Gastroesophageal sphincter (tissue), 4 donors: ENCODE measurements at regions not wholly inside any gene's neighbourhood (a gene's known extent, or its start where the extent isn't known, plus 50 kb on each side); places are given as distances from the start of the nearest gene placed in this dataset.

Source experiments
- ATAC-seq: fragments of 150-250 bp; one replicate; pipeline ENCODE4 v1.9.1; 2016; ENCODE audit warnings: mild to moderate bottlenecking, moderate library complexity
- H3K27ac ChIP-seq, 4 donors: fragments of 200-600 bp; sonication (generic) in 3 of 4; 1 replicate in 3 of 4; 2 replicates in 1 of 4; pipeline ENCODE4 v1.5.1; 2016 to 2019
- H3K27me3 ChIP-seq: fragments of 200-600 bp; sonication (generic); one replicate; pipeline ENCODE4 v1.5.1; 2019
- H3K36me3 ChIP-seq, 2 donors: fragments of 200-600 bp; sonication (generic); one replicate each; pipeline ENCODE4 v1.5.1; 2019; ENCODE audit warnings: control low read depth in 1 of 2
- H3K4me1 ChIP-seq, 3 donors: fragments of 200-600 bp; sonication (generic); 1 replicate in 2 of 3; 2 replicates in 1 of 3; pipeline ENCODE4 v1.5.1; 2016 to 2019; ENCODE audit warnings: control low read depth in 2 of 3
- H3K4me3 ChIP-seq, 2 donors: fragments of 200-600 bp; sonication (generic); one replicate each; pipeline ENCODE4 v1.5.1; 2019; ENCODE audit warnings: mild to moderate bottlenecking in 1 of 2, moderate library complexity in 1 of 2
- H3K9me3 ChIP-seq, 3 donors: fragments of 200-600 bp; sonication (generic); one replicate each; pipeline ENCODE4 v1.5.1; 2017 to 2019; ENCODE audit warnings: control low read depth in 2 of 3
- EP300 ChIP-seq: sonication (generic); formaldehyde crosslinking; IDR thresholded peaks from one replicate; pipeline ENCODE4 v1.6.1; 2017; ENCODE audit warnings: antibody characterized with exemption, mild to moderate bottlenecking
- POLR2A ChIP-seq, 2 donors: fragments of 450-650 bp; IDR thresholded peaks; one replicate each; pipeline ENCODE4 v1.6.1; 2017; ENCODE audit warnings: antibody characterized with exemption in 2 of 2, mild to moderate bottlenecking in 2 of 2, moderate library complexity in 1 of 2
- POLR2AphosphoS5 ChIP-seq: sonication (generic); formaldehyde crosslinking; IDR thresholded peaks from one replicate; pipeline ENCODE4 v1.6.1; 2017; ENCODE audit warnings: antibody characterized with exemption
- WGBS, 2 donors: methylation state at CpG; one replicate each; pipeline ENCODE4 v1.1.5; 2018; ENCODE audit warnings: low coverage in 1 of 2; 5-methylcytosine and 5-hydroxymethylcytosine counted together
- TF ChIP-seq, protein P1 (sequence below), 4 experiments: fragments of 200-600 bp in 2 of 4; fragments of 450-650 bp in 2 of 4; sonication (generic) in 1 of 4; IDR thresholded peaks; one replicate each; pipeline ENCODE4 v1.5.1; 2017 to 2019; ENCODE audit warnings: antibody characterized with exemption in 4 of 4, mild to moderate bottlenecking in 2 of 4, moderate library complexity in 2 of 4

DNA sequence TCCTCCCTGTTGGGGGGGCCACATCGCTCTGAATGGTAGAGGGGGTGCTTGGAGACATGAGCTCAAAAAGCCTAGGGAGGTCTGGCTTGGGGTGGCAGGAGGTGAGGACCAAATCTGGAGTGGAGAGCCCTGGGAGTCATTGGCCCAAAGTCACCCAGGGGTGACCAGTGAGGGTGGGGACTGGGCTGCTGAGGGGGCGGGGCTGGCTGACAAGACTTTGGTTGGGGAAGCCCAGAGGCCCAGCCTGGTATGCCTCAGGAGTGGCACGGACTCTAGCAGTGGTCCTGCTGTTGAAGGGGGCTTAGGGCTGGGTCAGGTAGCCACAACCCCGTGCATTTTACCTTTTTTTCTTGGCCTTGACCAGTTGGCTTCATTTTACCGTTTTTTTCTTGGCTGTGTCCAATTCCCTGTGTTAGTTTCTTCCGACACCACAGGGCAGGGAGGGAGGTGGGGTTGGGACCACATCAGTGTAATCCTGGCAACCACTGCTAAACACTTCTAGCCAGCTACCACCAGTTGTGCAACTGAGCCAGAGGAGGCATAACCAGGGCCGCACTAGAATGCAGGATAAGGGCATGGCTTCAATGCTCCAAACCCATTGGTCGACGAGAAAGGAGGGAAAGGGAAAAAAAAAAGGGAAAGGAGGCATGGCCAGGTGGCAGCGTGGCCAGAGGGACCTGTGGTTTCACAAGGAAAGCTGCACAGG is 105.3 kb upstream of the C2CD4B start:
- Histone ChIP-seq H3K27ac (no peak overlapping the region), H3K27me3 (no peaks in the 10 kb centered on the region), H3K36me3 (no peaks in the 10 kb centered on the region), H3K4me1 (no peaks in the 10 kb centered on the region), H3K9me3 (peaks cover 0 to 58% (median 6%) of the 10 kb centered on the region in 3 donors), H3K4me3 (no peak overlapping the region)
- WGBS, 2 donors, result 85 to 100% methylated on average over 1 to 8 of the region's 10 CpGs
- TF ChIP-seq, protein P1, sequence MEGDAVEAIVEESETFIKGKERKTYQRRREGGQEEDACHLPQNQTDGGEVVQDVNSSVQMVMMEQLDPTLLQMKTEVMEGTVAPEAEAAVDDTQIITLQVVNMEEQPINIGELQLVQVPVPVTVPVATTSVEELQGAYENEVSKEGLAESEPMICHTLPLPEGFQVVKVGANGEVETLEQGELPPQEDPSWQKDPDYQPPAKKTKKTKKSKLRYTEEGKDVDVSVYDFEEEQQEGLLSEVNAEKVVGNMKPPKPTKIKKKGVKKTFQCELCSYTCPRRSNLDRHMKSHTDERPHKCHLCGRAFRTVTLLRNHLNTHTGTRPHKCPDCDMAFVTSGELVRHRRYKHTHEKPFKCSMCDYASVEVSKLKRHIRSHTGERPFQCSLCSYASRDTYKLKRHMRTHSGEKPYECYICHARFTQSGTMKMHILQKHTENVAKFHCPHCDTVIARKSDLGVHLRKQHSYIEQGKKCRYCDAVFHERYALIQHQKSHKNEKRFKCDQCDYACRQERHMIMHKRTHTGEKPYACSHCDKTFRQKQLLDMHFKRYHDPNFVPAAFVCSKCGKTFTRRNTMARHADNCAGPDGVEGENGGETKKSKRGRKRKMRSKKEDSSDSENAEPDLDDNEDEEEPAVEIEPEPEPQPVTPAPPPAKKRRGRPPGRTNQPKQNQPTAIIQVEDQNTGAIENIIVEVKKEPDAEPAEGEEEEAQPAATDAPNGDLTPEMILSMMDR (IDR thresholded peaks at IDR 0.05), result no peak
- TF ChIP-seq POLR2AphosphoS5, result no peak
- TF ChIP-seq POLR2A (IDR thresholded peaks at IDR 0.05), result no peak
- ATAC-seq, result no peak

DNA sequence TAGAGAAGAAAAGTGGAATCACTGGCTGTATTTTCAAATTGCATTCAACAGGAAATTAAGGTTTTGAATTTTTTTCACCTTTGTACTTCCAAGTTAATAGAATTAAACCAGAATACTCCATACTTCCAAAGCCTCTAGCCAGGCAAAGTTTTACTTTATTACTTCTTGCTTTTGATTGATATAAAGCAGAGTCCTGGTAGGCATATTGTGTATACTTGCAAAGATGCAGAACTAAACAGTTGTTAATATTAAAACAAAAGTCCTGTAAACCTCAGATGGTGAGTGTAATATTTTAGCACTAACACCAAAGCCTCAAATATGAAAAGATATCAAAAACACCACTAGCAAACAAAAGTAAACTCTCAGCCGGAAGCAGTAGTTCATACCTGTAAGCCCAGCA is 107.2 kb upstream of the C2CD4B start:
- no peak for ATAC-seq
- Histone ChIP-seq H3K4me3 (no peak overlapping the region), H3K9me3 (peaks cover 0 to 44% (median 6%) of the 10 kb centered on the region in 3 donors), H3K27ac (no peak overlapping the region), H3K36me3 (no peaks in the 10 kb centered on the region), H3K27me3 (no peaks in the 10 kb centered on the region), H3K4me1 (no peaks in the 10 kb centered on the region)
- TF ChIP-seq, protein P1 (IDR thresholded peaks at IDR 0.05), result no peak
- TF ChIP-seq POLR2A (IDR thresholded peaks at IDR 0.05) (no peak), POLR2AphosphoS5 (no peak), EP300 (no peak)
- 14 to 80% methylated on average over 1 of the region's 1 CpG for whole genome bisulfite sequencing, 2 donors

DNA sequence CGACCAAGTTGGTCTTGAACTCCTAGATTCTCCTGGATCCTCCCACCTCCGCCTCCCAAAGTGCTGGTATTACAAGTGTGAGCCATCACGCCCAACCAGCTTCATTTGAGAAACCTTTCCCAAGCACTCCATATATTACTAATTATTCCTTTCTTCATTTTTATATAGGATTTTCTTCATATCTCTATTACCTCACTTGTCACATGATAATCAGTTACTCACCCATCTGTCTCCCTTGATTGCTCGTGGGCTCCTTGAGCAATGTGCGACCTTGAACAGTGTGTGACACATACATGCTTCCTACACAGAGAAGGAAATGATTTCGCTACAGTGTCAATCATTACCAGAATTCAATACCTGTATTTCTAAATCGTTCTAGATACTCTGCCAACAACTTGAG is 110.7 kb upstream of the C2CD4B start:
- no peaks in the 10 kb centered on the region for H3K36me3 ChIP-seq
- no peak for TF ChIP-seq EP300
- no peak for TF ChIP-seq POLR2A (IDR thresholded peaks at IDR 0.05)
- TF ChIP-seq, protein P1 (IDR thresholded peaks at IDR 0.05), result no peak
- no peak for TF ChIP-seq POLR2AphosphoS5
- 81 to 88% methylated on average over 6 to 7 of the region's 7 CpGs for WGBS, 2 donors
- H3K4me3 ChIP-seq, result no peak overlapping the region
- peaks cover 5% of the 10 kb centered on the region for H3K27me3 ChIP-seq
- peaks cover 0 to 8% (median 0%) of the 10 kb centered on the region in 3 donors for H3K9me3 ChIP-seq
- H3K27ac ChIP-seq, result no peak overlapping the region
- ATAC-seq, result no peak
- H3K4me1 ChIP-seq, result no peaks in the 10 kb centered on the region

DNA sequence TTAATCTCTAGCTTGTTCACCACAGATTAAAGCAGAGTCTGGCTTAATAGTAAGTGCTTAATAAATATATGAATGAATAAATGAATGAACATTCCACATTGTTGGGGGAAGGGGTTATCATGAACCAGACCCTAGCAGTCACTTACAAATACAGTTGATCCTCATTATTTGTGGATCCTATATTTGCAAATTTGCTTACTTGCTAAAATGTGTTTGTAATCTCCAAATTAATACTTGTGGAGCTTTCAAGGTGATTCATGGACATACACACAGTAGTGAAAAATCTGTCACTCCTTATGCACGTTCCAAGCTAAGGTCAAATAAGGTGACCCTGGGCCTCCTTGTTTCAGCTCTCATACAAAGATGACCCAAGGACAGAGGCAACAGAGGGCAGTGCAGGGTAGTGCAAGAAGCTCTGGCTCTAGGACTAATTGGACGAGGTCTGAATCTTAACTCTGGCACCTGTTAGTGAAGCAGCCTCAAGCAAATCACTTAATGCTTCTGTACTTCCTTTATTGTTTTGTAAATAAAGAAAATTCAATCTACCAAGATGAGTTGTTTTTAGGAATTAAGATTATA is 112.8 kb upstream of the C2CD4B start:
- peaks cover 5% of the 10 kb centered on the region for H3K27me3 ChIP-seq
- H3K36me3 ChIP-seq, result no peaks in the 10 kb centered on the region
- 51 to 65% methylated on average over 2 of the region's 2 CpGs for WGBS, 2 donors
- no peak overlapping the region for H3K27ac ChIP-seq
- TF ChIP-seq, protein P1 (IDR thresholded peaks at IDR 0.05), result no peak
- TF ChIP-seq POLR2AphosphoS5 (no peak), EP300 (no peak), POLR2A (IDR thresholded peaks at IDR 0.05) (no peak)
- H3K9me3 ChIP-seq, result no peaks in the 10 kb centered on the region
- ATAC-seq, result no peak
- H3K4me1 ChIP-seq, result no peaks in the 10 kb centered on the region
- no peak overlapping the region for H3K4me3 ChIP-seq

DNA sequence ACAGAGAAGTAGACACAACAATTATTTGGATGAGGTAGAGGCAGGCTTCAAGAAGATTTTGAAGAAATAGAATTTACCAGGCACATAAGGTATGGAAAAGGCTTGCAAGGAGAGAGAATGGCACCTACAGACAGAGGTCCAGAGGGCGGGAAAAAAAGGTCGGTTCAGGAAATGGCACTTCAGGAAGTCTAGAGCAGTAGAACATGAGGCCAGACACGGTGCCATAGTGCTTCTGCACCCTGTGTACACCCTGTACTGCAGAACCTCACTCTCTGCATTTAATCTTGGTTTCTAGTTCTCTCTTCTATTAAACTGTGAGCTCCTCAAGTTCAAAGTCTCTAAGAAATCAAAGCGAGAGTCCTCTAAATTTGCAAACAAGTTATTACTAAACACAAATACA is 113.4 kb upstream of the C2CD4B start:
- no peaks in the 10 kb centered on the region for H3K9me3 ChIP-seq
- WGBS, 2 donors, result 77 to 79% methylated on average over 4 of the region's 4 CpGs
- no peaks in the 10 kb centered on the region for H3K36me3 ChIP-seq
- H3K4me1 ChIP-seq, result no peaks in the 10 kb centered on the region
- H3K27ac ChIP-seq, result no peak overlapping the region
- H3K4me3 ChIP-seq, result no peak overlapping the region
- TF ChIP-seq POLR2AphosphoS5 (no peak), POLR2A (IDR thresholded peaks at IDR 0.05) (no peak), EP300 (no peak)
- TF ChIP-seq, protein P1 (IDR thresholded peaks at IDR 0.05), result no peak
- no peak for ATAC-seq
- H3K27me3 ChIP-seq, result peaks cover 5% of the 10 kb centered on the region
